GM18520 (cell line): ENCODE measurements at regions not wholly inside any gene's neighbourhood (a gene's known extent, or its start where the extent isn't known, plus 50 kb on each side); places are given as distances from the start of the nearest gene placed in this dataset.

ENCODE experiments used
- ATAC-seq: cut with Tn5 transposase; IDR thresholded peaks from one replicate; pipeline ENCODE4 v1.9.1; 2021; ENCODE audit not compliant: unreplicated experiment

DNA sequence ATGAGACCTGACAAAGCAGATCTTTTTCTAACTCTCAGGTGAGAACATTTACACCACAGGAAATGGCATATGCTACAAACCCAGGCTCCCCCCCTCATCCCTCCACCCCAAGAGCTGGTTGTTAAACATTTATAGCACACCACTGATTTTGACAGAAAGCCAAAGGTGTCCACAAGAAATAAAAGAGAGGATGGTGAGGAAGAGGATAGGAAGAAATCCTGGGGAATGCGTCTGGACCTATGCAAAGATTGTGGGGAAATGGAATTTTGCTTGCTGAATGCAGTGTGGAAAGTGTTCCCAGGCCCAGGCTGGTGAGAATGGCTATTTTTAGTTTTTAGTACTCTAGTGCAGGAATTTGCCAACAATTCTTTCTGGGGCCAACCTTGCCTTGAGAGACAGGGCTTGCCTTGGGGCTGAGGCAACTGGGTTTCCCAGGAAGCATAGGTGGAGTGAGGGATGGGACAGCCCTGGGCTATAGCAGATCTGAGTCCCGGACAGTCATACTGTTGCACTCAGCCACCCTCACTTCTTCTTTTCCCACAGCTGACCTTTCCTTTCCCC, 163.9 kb downstream of the ADAMTS15 start:
- ATAC-seq, result no peak

DNA sequence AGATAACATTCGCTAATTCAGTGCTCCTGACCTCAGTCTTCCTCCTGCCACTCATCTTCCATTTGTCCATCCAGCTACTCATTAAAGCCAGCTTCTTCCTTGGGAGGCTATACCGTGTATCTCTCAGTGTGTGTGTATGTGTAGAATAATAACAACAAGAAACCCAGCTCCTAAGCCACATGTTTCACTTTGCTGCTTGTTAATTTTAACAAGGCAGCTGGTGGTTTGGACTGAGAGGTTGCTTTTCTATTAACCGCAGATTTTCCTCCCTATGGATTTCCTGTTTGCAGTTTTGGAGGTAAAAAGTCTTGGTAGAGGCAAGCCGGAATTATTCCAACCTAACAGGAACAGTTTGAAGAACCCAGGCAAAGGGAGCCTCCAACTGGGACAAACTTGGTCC, 165.0 kb downstream of the ADAMTS15 start:
- ATAC-seq, result no peak

DNA sequence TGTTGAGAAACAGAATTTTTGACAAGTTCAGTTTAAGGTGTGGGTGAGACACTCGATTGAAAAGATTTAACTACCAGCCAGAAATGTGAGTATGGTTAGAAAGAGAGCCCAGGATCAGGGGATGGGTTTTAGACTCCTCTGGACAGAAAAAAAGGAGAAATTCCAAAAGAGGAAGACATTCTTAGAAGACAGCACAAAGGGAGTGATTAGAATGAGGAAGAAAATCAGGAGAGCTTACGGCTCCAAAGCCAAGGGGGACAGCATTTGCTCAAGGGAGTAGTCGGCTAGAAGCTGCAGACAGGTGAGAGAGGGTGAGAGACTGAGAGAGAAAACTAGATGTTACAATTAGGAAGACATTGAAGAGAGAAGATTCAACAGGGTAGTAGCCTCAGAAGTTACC, 166.1 kb downstream of the ADAMTS15 start:
- no peak for ATAC-seq

DNA sequence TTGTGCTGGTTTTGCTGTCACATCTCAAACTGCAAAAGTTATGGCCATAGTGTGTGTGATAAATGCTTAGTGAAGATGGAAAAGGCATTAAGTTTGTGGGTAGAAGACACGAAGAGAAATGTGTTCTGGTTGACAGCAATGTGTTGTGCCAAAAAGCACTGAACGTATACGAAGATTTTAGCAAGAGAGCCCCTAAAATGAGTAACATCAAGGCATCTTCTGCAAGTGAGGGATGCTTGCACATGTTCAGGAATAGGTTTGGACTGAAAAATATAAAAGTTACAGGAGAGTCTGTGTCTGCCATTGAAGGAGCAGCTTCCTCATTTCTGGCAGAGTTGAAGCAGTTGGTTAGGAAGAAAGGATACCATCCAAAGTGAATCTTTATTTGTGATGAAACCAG, 167.1 kb downstream of the ADAMTS15 start:
- no peak for ATAC-seq

DNA sequence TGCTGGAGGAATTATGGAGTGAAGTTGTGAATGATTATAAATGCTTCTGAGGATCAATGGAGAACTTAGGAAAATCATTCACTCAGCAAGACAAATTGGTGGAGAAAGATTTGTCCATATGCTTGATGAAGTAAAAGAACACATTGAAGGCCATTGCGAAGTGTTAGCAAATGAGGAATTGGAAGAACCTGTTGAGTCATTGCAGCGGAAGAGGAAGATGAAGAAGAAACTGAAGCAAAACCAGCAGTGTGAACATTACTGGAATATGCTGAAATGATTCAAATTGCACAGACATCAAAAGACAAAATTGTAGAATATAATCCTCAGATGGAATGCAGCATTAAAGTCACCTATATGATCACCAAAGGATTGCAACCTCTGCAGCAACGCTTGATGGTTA, 168.1 kb downstream of the ADAMTS15 start:
- no peak for ATAC-seq

DNA sequence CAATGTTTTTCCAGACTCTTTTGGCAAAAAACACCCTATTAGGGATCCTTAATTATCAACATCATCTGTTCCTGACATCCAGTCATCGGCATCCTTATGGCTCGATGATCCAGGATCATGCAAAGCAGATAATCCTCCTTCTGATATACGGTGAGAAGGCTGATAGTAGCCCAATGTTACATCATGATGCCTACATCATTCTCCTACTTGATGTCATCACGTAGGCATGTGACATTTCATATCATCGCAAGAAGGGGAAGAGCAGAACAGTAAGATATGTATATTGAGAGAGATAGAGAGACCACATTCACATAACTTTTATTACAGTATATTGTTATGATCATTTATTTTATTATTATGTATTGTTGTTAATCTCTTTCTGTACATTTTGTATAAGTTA, 168.6 kb downstream of the ADAMTS15 start:
- no peak for ATAC-seq

DNA sequence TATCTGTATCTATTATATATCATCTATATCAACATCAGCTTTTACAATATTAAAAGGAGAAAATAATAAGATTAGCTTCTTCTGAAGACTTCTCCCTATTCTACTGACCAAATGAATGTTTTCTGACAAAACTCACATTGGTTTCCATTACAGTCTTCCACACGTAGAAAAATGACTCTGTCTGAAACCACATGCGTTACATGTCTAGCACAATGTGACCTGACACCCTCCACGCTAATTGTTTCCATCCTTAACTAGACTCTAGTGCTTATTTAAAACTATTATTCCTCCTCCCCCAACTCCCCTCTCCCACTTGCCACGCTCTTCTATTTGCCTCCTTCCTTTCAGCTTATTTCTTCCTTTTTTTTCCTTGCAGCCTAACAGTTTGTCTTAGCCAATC, 172.1 kb downstream of the ADAMTS15 start:
- ATAC-seq, result no peak

DNA sequence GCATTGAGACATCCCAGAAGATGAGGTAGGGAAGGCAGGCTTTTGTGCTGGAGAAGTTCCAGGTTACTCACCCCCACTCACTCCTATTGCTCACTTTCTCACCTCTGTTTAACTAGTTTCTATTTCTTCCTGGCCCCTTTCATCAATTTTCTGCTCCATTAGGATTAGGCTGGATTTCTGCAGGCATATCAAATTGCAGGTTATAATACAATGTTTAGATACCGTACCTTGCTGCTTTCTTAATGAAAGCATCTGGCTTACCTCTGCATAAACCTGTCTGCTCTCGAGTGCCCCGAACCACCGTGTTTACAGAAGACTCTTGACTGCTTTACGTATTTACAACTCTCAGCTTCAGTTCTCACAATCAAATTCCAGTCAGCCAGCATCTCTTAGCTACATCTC, 173.7 kb downstream of the ADAMTS15 start:
- no peak for ATAC-seq

DNA sequence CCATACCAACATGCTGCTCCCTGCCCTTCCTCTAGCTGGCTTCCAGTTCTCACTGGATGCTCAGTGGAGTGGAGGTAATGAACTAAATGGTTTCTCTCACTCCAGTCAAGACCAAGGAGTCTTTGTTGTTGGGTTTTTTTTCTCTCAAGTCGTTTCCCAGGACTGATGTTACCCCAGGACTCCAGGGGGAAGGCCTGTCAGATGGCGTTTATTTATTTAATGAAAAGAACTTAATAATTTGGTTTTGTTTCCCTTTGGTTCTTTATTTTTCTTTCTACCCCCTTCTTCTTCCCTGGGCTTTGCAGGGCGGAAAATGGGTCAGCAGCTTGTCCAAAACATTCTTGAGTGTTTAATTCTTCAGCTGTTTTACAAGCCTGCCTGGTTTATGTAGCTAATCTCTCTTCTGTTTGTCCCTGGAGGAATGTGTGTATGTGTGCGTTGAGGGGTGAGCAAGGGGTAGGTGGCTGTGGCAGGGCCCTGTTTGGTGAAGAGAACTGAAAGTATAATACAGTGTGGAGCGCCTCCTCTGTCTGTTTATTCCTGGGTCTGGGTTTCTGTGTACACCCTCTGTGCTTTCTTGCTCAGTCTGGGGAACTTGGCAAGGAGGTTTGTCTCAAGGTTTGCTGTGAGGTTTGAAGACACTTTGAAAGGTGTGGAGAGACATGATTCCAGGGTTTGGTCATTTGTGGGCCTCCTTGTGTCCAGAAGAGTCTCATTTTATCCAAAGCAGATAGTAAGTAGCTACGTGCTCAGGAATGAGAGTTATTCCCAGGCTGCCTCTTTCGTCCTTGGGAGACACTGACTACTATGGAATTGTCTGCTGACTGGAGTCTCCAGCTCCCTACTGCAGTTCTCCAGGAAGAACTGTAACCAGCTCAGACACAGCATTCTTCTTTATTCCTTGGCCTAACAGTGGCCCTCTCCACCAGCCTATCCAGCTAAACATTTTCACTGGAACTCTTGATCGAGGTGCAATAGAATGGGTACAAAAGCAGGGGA, 175.5 kb downstream of the ADAMTS15 start:
- no peak for ATAC-seq

DNA sequence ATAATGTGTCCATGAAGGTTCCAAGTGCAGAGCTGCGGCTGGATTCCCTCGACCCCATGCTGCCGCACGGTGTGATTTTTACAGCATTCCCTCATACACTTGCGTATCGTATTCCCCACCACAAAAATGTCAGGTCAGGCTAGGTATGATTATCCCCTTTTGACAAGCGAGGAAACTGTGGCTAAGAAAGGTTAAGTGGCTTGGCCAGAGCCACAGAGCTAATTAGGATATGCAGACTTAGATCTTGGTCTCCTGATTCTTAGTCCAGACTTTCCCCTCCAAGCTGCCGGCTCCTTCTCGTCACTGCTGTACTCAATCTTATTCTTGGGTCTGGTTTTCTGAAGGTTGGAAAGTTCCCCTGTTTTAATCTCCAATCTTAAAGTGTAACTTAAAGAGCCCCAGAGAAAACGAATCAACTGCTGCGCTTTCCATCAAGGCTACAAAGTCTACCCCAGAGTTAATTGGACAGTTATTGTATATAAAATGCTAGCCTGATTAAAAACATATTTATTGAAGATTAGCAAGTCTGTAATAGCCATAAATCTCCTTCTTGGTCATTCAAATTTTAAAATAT, 176.6 kb downstream of the ADAMTS15 start:
- no peak for ATAC-seq

DNA sequence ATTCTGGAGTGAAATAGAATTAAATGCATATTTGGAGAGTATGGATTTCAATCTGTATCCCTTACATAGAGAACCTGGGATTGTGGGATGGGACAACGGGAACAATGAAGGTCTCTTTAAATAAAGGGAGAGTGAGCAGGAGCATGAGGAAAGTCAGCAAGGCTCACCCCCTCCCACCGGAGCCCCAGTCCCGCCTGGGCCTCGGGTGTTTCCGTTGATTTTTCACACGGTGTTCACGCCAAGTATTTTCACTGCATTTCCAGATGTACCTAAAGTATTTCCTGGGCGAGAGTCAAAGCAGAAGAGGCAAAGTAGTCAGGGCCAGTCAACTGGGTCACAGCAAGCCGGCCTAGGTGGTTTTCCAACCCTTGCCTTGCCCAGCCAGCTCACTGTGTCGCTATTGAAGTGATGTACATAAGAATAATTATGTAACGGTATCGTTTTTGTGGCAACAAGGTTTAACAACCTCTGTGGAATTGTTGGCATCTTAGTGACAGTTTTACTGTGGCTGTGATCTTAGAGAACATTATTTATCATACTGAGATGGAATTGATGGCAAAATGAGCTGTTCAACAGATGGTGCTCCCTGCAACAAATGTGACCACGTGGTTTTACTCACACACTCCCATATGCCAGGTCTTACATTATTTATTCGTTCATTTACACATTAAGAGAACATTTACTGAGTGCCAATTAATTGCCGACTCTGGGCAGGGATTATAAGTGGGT, 177.3 kb downstream of the ADAMTS15 start:
- ATAC-seq, result no peak

DNA sequence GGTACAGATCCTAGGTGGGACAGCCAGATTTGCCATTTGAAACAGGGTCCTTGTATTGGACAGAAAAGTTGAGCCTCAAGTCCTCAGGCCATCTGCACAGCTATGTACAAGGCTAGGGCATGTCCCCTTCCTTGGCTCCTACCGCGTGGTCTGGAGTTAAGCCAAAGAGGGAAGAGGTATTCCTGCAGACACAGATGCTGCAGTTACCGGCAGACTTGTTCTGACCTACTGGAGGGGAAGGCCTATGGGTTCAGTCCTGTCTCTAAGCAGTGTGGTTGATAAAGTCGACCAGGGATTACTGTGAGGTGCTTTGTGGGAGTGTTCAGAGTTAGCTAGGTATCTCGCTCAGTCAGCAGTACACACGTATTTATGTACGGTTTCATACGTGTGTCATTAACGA, 180.6 kb downstream of the ADAMTS15 start:
- no peak for ATAC-seq

DNA sequence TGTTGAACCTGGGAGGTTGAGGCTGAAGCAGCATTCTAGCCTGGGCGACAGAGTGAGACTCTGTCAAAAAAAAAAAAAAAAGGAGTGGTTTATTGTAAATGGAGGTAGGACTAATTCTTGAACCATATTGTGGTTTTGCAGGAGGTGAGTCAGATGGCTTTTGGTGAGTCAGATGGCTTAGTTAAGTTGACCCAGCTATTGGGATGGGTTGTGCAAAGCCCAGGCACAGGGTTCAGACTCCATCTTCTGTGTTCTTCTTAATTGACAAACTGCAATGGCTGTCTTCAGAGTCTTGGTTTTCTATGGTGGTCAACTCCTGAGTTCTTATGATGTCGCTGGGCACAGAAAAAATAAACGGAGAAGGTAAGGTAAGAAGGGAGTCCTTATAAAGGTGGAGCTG, 182.7 kb downstream of the ADAMTS15 start:
- no peak for ATAC-seq

DNA sequence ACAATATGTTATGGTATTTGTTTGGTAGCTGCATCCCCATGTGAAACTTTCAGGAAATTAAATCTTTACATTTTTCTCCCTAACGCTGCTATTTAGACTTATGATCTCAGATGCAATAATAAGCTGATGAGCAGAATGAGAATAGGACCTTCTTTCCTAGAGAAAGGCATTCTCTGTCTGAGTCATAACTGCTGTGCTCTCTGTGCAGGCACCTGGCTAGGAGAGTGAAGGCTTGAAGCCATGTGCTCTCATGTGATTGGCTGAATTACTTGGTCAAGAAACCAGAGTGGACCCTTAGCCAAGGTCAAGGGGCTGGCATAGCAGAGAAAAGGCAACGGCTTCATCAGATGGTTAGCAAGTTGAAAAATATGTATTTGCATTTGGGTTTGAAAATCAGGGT, 185.0 kb downstream of the ADAMTS15 start:
- ATAC-seq, result no peak

DNA sequence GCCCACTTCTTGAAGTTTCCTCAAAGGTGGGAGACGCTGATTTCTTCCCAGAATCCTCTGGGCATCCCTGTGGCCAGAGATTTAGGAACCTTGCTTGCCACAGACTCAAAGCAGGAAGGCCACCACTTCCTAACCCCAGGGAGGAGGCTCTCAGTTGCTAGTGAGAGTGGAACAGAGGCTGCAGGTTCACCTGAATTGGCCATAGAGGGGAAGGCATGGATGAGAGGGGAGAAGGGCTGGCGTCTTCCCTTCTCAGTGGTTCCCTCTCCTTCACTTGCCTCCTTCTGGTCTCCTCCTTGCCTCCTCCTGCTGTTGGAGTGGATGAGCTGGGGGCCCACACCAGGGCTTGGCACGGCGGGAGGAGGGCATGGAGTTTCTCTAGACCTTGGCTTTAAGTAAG, 185.7 kb downstream of the ADAMTS15 start:
- ATAC-seq, result no peak

DNA sequence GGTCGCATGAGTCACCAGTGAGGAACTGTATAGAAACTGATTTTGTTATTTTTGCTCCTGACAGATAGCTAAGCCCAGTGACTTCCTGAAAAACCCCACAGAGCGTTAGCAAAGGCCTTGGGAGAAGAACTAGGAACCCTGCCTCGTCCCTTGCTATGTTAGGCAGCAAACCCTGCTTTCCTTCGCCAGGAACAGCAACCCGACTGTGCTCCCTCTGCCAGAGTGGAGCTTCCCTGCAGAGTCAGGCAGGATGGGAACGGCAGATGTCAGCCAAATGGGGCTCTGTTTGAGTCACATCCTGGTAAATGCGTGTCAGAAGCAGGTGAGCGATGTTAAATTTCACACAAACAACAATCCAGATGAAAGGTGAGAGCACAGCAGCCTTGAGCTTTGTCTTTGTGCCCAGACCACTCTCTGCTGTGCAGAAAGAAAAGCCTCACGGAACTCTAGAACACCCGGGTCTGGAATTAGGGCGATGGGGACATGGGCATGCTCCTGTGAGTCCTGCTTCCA, 186.6 kb downstream of the ADAMTS15 start:
- ATAC-seq, result no peak

DNA sequence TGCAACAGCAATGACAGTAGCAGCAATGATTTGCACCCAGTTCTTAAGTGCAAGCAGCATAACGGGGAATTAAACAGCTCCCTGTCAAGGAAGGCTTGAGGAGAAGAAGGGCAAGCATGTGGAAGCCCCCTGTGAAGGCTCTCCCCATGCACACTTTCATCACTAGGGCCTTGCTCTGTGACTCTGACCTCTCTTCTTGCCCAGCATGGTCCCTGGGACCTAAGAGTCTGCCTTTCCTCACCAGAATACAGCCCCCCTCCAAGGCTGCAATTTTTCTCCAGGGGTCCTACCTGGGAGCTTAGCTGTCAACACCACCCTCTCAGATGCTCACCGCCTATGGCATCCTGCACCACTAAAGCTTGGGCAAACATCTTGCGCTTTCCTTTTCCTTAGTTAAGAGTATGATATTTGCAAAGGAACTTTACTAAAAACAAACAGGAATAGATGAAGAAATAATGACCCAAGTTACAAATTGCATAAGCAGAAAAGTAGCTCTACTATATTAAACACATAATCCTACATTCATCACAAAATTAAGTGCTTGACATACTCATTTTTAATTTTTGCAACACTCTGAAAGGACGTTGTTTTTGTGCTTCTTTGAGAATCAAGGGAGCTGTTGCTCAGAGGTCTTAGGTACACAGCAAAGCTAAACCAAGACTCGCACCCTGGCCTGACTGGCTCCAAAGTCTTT, 187.6 kb downstream of the ADAMTS15 start:
- ATAC-seq, result no peak

DNA sequence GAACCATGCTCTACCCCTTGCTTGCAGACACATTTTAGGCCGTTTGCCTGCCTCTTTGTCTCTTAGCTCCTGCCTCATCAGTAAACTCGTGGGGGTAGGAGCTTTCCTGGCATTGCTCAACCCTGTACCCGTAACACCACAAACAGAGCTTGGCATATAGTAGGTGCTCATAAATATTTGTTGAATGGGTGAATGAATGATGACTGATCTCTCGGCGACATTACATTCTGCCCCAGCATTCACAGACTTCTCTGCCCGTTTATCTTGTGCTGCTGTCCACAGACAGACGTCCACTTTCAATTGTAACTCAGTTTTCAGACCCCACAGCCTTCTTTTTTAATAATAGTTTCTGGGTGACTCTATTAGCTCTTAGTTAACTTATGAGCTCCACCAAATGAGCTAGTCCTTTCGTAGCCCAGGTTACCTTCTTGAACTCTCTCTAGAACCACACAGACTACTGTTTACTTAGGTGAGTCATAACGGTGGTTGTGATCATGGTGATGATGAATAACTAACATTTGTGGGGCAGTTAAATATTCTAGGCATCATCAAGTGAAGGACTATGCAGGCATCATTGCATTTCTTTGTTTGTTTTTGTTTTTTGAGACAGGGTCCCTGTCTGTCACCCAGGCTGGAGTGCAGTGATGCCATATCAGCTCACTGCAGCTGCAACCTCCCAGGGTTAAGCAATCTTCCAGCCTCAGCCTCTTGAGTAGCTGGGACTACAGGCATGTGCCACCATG, 188.4 kb downstream of the ADAMTS15 start:
- ATAC-seq, result peak; percentile 89

DNA sequence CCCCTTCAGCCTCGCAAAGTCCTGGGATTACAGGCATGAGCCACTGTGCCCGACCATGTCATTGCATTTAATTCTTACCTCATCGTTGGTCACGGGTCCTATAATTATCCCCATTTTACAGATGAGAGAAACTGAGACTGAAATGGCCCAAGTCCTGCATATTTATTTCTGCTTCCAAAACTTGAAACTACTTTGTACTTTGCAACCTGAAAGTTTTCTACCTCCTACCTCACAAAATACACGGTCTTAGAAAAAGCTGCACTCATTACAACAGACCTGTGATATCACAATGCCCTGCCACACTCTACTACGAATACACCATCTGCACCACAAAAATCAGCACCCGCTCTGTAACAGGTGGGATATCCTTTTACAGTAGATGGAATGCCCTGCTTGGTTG, 189.1 kb downstream of the ADAMTS15 start:
- no peak for ATAC-seq

DNA sequence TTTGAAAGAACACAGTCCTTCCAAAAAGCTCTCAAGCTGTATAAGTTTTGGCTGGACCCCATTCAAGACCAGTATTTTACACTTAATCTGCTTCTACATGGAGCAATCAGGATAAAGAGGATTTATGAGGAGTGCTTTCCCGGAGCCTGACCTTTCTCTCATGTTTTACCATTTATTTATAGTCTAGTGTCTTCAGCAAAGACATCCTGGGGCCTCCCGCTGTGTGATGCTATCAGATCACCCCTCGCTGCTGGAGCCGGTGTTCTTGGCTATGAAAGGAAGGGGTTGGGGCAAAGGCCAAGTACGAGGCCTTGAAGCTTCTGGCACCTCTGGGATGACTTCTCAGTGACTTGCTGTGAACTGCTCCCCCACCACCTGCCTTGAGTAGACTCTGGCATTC, 189.6 kb downstream of the ADAMTS15 start:
- no peak for ATAC-seq
